Endodermal cell (in vitro differentiated cells): ENCODE measurements at regions not wholly inside any gene's neighbourhood (a gene's known extent, or its start where the extent isn't known, plus 50 kb on each side); places are given as distances from the start of the nearest gene placed in this dataset.
A peak's percentile ranks its signal among the peaks of the same experiment; 100 is the strongest.

Source experiments
- DNase-seq: peaks from one replicate; pipeline ENCODE4 v3.0.0-alpha.2; 2017
- H3K27ac ChIP-seq: 2 replicates; pipeline ENCODE4 v1.5.1; 2013; ENCODE audit warnings: mild to moderate bottlenecking, low read depth, low read length, moderate library complexity
- H3K27me3 ChIP-seq: 2 replicates; pipeline ENCODE4 v1.6.1; 2013; ENCODE audit warnings: mild to moderate bottlenecking, low read length, moderate library complexity; ENCODE audit not compliant: insufficient read depth, control insufficient read depth, poor library complexity, severe bottlenecking
- H3K36me3 ChIP-seq: 2 replicates; pipeline ENCODE4 v1.7.0; 2013; ENCODE audit warnings: mild to moderate bottlenecking, low read length, moderate library complexity; ENCODE audit not compliant: control insufficient read depth, insufficient read depth
- H3K4me1 ChIP-seq: one replicate; pipeline ENCODE4 v1.7.0; 2013; ENCODE audit warnings: low read length; ENCODE audit not compliant: control insufficient read depth, insufficient read depth
- H3K4me3 ChIP-seq: 2 replicates; pipeline ENCODE4 v1.5.1; 2013; ENCODE audit warnings: mild to moderate bottlenecking, low read length, moderate library complexity
- H3K9ac ChIP-seq: 2 replicates; pipeline ENCODE4 v1.6.1; 2013; ENCODE audit warnings: mild to moderate bottlenecking, low read length, moderate library complexity; ENCODE audit not compliant: poor library complexity, severe bottlenecking; ENCODE audit errors: extremely low read depth
- H3K9me3 ChIP-seq: 2 replicates; pipeline ENCODE4 v1.6.1; 2013; ENCODE audit warnings: mild to moderate bottlenecking, low read length, moderate library complexity; ENCODE audit not compliant: control insufficient read depth
- H3K27ac Mint-ChIP-seq: 2 replicates; pipeline ENCODE4 v1.8.0; 2020; ENCODE audit warnings: mixed read lengths
- H3K27me3 Mint-ChIP-seq: 2 replicates; pipeline ENCODE4 v1.8.0; 2021; ENCODE audit warnings: mild to moderate bottlenecking, mixed read lengths; ENCODE audit not compliant: insufficient read depth
- H3K36me3 Mint-ChIP-seq: 2 replicates; pipeline ENCODE4 v1.8.0; 2020; ENCODE audit warnings: low read depth, mixed read lengths
- H3K4me1 Mint-ChIP-seq: 2 replicates; pipeline ENCODE4 v1.8.0; 2020; ENCODE audit warnings: mixed read lengths
- H3K4me3 Mint-ChIP-seq: 2 replicates; pipeline ENCODE4 v1.8.0; 2020; ENCODE audit warnings: mild to moderate bottlenecking, moderate library complexity, mixed read lengths
- H3K9me3 Mint-ChIP-seq: 2 replicates; pipeline ENCODE4 v1.8.0; 2020; ENCODE audit warnings: mild to moderate bottlenecking, mixed read lengths
- CTCF ChIP-seq: fragments of 200-600 bp; sonication (generic); conservative IDR thresholded peaks from 2 replicates; pipeline ENCODE4 v1.5.0; 2021; ENCODE audit warnings: antibody characterized with exemption, mild to moderate bottlenecking
- WGBS, 2 experiments: methylation state at CpG; one replicate each; pipeline versions ENCODE4 v1.1.5 to v1.1.7; 2013; ENCODE audit warnings: missing lambda C conversion rate in 2 of 2, mixed read lengths in 1 of 2; ENCODE audit not compliant: insufficient coverage in 1 of 2, insufficient read length in 1 of 2; 5-methylcytosine and 5-hydroxymethylcytosine counted together

DNA sequence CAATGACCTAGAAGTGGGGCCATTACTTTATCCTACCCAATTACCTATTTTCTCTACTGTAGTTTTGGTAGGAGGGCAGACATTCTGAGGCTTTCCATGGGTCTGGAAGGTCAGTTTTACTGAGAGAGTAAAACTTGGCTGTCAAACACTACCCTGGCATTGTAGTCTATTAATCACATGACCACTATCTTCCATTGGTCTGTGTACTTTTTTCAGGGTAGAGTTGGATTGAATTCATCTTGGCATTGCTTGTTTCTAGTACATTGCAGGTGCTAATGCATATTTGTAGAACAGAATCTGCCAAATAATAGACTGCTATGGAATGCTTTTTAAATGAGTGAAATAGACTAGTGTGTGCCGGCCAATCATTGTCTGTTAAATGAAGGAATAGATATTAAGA, 271.9 kb downstream of the STIM2 start:
- Mint-ChIP-seq H3K4me1 (peaks cover 7% of the 10 kb centered on the region), H3K36me3 (peaks cover 3% of the 10 kb centered on the region), H3K4me3 (no peak overlapping the region), H3K9me3 (peaks cover 22% of the 10 kb centered on the region), H3K27me3 (peaks cover 10% of the 10 kb centered on the region), H3K27ac (no peak overlapping the region)
- no peak overlapping the region for H3K27ac ChIP-seq
- no peaks in the 10 kb centered on the region for H3K36me3 ChIP-seq
- peak; percentile 3 for DNase-seq
- H3K9me3 ChIP-seq: peaks cover 17% of the 10 kb centered on the region
- peaks cover 1% of the 10 kb centered on the region for H3K4me1 ChIP-seq
- no peak overlapping the region for H3K9ac ChIP-seq
- no peaks in the 10 kb centered on the region for H3K27me3 ChIP-seq
- H3K4me3 ChIP-seq: no peak overlapping the region
- TF ChIP-seq CTCF: no peak
- WGBS, 2 experiments: 100% methylated on average over 1 of the region's 1 CpG; no CpG with 5 or more reads in 1 of the 2 experiments

DNA sequence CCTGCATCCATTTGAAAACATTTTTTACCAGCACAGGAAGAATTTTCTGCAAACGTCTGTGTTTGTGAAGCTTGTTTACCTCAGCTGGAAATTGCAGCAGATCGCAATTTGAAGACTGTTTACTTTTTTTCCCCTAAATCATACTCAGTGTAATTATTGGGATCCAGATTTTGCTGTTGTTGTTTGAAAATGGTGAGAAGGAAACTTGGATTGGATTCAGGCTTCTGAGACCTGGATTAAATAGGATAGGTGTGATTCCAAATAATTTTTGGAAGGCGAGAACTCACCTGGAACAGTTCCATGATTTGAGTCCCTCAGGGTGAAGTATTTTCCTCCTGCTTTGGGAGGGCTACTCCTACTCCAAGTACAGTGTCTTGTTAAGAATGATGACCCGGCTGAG, 279.8 kb downstream of the STIM2 start:
- Histone ChIP-seq H3K4me1 (peaks cover 4% of the 10 kb centered on the region), H3K27me3 (no peaks in the 10 kb centered on the region), H3K9ac (no peak overlapping the region), H3K36me3 (no peaks in the 10 kb centered on the region), H3K9me3 (peaks cover 36% of the 10 kb centered on the region), H3K4me3 (no peak overlapping the region), H3K27ac (no peak overlapping the region)
- no peak for TF ChIP-seq CTCF
- Mint-ChIP-seq H3K4me1 (peaks cover 5% of the 10 kb centered on the region), H3K27ac (no peak overlapping the region), H3K4me3 (no peak overlapping the region), H3K27me3 (no peaks in the 10 kb centered on the region), H3K9me3 (peaks cover 45% of the 10 kb centered on the region), H3K36me3 (peaks cover 3% of the 10 kb centered on the region)
- DNase-seq: no peak
- 84 to 92% methylated on average over 2 to 4 of the region's 4 CpGs for WGBS, 2 experiments

DNA sequence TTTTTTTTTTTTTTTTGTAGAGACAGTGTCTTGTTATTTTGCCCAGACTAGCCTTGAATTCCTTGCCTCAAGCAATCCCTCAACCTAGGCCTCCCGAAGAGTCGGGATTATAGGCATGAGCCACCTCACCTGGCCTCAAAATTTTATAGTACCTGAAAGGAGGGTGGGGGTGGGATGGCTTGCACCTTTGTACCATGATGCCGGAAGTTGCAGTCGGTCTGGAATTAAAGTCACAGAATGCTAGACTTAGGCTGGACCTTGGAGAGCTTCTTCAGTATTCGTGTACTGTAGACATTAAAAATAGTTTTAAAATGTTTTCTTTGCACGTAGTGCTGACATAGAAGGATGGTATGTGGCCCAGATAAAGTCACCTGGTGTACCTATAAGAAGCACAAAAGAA, 280.9 kb downstream of the STIM2 start:
- Histone ChIP-seq H3K4me3 (no peak overlapping the region), H3K9me3 (peaks cover 36% of the 10 kb centered on the region), H3K9ac (no peak overlapping the region), H3K36me3 (no peaks in the 10 kb centered on the region), H3K27ac (no peak overlapping the region), H3K4me1 (peaks cover 4% of the 10 kb centered on the region), H3K27me3 (no peaks in the 10 kb centered on the region)
- peak; percentile 13 for DNase-seq
- TF ChIP-seq CTCF: no peak
- Mint-ChIP-seq H3K36me3 (peaks cover 3% of the 10 kb centered on the region), H3K4me1 (peaks cover 6% of the 10 kb centered on the region), H3K4me3 (no peak overlapping the region), H3K27me3 (no peaks in the 10 kb centered on the region), H3K27ac (no peak overlapping the region), H3K9me3 (peaks cover 39% of the 10 kb centered on the region)
- 80 to 94% methylated on average over 1 to 6 of the region's 6 CpGs for WGBS, 2 experiments
